A673 (cell line): ENCODE measurements at regions not wholly inside any gene's neighbourhood (a gene's known extent, or its start where the extent isn't known, plus 50 kb on each side); places are given as distances from the start of the nearest gene placed in this dataset.

Source experiments
- EZH2 ChIP-seq: fragments of 200-600 bp; sonication (generic); IDR thresholded peaks from 2 replicates; pipeline ENCODE4 v1.6.1; 2017; ENCODE audit warnings: borderline replicate concordance, low read depth, mild to moderate bottlenecking, mixed read lengths, antibody characterized with exemption, low read length; ENCODE audit not compliant: poor library complexity, severe bottlenecking
- TF ChIP-seq, protein P1 (sequence below): fragments of 300-800, 200-600 bp; sonication (generic); conservative IDR thresholded peaks from 2 replicates; pipeline ENCODE4 v1.5.1; 2017; ENCODE audit warnings: low read depth, mild to moderate bottlenecking, antibody characterized with exemption, low read length, moderate library complexity, mixed read lengths

DNA sequence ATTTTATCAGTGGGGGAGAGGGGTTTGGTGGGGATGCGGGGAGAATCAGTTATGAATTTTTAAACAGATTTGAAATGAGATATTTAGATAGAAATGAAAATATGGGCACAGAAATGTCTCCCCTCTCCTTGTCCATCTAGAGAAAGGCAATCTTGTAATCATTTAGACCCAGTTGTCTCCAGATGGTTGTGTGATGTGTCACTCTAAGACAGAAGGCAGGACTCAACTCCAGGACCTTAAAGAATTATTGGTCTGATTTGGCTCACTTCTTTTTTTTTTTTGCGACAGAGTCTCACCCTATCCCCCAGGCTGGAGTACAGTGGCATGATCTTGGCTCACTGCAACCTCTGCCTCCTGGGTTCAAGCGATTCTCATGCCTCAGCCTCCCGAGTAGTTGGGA is 77.2 kb downstream of the EOMES start:
- TF ChIP-seq, protein P1, sequence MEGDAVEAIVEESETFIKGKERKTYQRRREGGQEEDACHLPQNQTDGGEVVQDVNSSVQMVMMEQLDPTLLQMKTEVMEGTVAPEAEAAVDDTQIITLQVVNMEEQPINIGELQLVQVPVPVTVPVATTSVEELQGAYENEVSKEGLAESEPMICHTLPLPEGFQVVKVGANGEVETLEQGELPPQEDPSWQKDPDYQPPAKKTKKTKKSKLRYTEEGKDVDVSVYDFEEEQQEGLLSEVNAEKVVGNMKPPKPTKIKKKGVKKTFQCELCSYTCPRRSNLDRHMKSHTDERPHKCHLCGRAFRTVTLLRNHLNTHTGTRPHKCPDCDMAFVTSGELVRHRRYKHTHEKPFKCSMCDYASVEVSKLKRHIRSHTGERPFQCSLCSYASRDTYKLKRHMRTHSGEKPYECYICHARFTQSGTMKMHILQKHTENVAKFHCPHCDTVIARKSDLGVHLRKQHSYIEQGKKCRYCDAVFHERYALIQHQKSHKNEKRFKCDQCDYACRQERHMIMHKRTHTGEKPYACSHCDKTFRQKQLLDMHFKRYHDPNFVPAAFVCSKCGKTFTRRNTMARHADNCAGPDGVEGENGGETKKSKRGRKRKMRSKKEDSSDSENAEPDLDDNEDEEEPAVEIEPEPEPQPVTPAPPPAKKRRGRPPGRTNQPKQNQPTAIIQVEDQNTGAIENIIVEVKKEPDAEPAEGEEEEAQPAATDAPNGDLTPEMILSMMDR = no peak
- no peak for TF ChIP-seq EZH2
